Brain microvascular endothelial cell (primary cell): ENCODE measurements at regions not wholly inside any gene's neighbourhood (a gene's known extent, or its start where the extent isn't known, plus 50 kb on each side); places are given as distances from the start of the nearest gene placed in this dataset.
A peak's percentile ranks its signal among the peaks of the same experiment; 100 is the strongest.

Experiments
- DNase-seq: peaks from one replicate; pipeline ENCODE4 v3.0.0-alpha.2; 2020
- H3K27ac ChIP-seq: fragments of 250-450 bp; sonication (Bioruptor Pico); 2 replicates; pipeline ENCODE4 v1.5.1; 2020; ENCODE audit warnings: mild to moderate bottlenecking, moderate library complexity
- H3K27me3 ChIP-seq: fragments of 250-450 bp; sonication (Bioruptor Pico); replicated peaks from 2 replicates; pipeline ENCODE4 v1.5.1; 2020; ENCODE audit warnings: mild to moderate bottlenecking
- H3K36me3 ChIP-seq: fragments of 250-450 bp; sonication (Bioruptor Pico); replicated peaks from 2 replicates; pipeline ENCODE4 v1.5.1; 2020; ENCODE audit warnings: mild to moderate bottlenecking
- H3K4me3 ChIP-seq: 2 replicates; pipeline ENCODE4 v1.5.1; 2011; ENCODE audit warnings: low read depth, mild to moderate bottlenecking, control low read depth, low read length, moderate library complexity
- CTCF ChIP-seq: IDR thresholded peaks from 2 replicates; pipeline ENCODE4 v1.5.1; 2011; ENCODE audit warnings: low read depth, mild to moderate bottlenecking, moderate library complexity, low read length, control low read depth, inconsistent platforms; ENCODE audit errors: missing control alignments
- in situ Hi-C: cut with HindIII; loops from 2 replicates; pipeline ENCODE4 v1.10.0; 2017; ENCODE audit warnings: low sequenced_read_pairs, low pct_ligation_motif_present

DNA sequence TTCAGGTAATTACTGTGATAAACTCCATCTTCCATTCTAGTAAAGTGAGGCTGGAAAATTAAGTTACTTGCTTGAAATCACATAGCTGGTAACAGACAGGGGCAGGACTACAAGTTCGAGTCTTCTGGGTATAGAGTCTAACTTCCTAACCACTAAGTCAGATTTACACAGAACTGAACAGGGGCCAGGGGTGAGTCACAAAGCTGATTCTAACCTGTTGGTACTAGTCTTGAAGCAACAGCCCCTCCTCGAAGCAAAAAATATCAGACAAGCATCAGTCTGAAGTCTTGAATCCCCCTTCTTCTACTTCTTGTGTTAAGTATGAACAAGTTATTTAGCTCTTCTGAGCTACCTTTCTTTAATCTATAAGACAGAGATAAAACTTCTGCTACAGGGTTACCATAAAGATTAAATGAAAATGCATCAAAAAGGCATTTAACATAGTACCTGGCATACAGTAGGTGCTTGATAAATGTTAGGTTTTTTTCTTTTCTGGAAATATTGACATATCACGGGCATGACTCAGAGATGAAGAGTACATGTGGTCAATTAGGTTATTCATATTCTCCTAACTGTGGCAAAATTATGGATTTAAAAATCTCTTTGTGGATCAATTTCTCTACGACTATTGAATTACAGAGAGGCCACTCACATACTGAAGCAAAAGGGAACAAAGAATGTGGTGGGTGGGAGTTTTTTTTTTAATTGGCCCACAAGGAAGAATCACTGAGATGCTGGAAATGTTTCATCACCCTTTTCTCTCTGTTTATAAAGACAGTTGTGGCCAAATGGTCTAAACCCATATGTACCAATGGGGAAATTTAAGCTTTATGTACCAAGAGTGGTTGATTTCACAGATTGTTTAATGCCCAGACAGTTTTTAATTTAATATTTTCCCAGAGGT is 266.9 kb upstream of the DYNLRB2 start:
- DNase-seq = peak; percentile 55

GRCh38 chr16:80265624-80266306 is 275.0 kb upstream of the DYNLRB2 start:
- in situ Hi-C loops = no loop called here
- Histone ChIP-seq H3K36me3 (no peaks in the 10 kb centered on the region), H3K27me3 (no peaks in the 10 kb centered on the region), H3K4me3 (no peak overlapping the region), H3K27ac (no peak overlapping the region)
- peak; percentile 22 for DNase-seq
- no peak for TF ChIP-seq CTCF

More for the DNA sequence above, 266.9 kb upstream of the DYNLRB2 start:
- in situ Hi-C loops = no loop called here
- Histone ChIP-seq H3K27ac (peak overlapping the region; percentile 67), H3K4me3 (no peak overlapping the region), H3K36me3 (no peaks in the 10 kb centered on the region), H3K27me3 (no peaks in the 10 kb centered on the region)
- no peak for TF ChIP-seq CTCF

DNA sequence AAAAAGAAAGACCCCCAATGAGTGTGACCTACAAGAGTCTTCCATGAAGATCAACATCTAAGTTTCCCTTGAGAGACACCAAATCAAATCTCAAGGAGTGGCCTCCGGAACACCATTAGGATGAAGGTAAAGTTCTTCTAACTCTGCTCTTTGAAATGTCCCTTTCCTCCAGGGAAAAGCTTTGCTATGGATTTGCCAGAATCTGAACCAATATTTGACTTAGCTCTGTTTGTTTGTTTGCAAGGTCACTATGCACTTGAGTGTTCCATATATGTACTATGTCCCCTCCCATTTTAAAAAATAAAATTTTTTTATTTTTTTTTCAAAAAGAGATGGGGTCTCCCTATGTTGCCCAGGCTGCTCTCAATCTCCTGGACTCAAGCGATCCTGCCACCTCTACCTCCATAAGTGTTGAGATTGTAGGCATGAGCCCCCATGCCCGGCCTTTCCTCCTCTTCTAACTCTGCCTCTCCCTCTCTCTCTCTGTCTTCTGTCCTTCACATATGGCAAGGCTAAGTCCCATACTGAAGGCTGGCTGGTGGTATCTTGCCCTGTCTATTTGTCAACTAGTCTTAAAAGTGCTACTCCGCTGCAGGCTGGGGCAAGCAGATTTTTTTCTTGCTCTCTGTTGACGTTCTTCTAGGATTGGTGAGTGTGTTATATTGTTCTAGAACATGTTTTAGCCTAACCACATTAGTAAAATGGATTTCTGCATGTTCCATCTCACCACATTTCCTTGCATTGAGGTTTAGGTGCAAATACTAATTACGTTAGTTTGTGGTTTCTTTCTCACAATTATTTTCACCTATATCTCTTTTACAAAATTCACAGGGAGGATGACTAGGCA is 276.7 kb upstream of the DYNLRB2 start:
- no peak for TF ChIP-seq CTCF
- Histone ChIP-seq H3K27me3 (no peaks in the 10 kb centered on the region), H3K36me3 (no peaks in the 10 kb centered on the region), H3K27ac (no peak overlapping the region), H3K4me3 (no peak overlapping the region)
- no peak for DNase-seq
- in situ Hi-C loops = no loop called here

- Histone ChIP-seq H3K36me3 (no peaks in the 10 kb centered on the region), H3K4me3 (no peak overlapping the region), H3K27ac (no peak overlapping the region), H3K27me3 (no peaks in the 10 kb centered on the region)
- no peak for DNase-seq
- TF ChIP-seq CTCF = no peak
- in situ Hi-C loops = no loop called here
Observed at GRCh38 chr16:80263181-80263823, 277.5 kb upstream of the DYNLRB2 start.

- H3K27me3 ChIP-seq = no peaks in the 10 kb centered on the region
- TF ChIP-seq CTCF = no peak
- H3K4me3 ChIP-seq = no peak overlapping the region
- in situ Hi-C loops = no loop called here
- H3K27ac ChIP-seq = no peak overlapping the region
- DNase-seq = no peak
- no peaks in the 10 kb centered on the region for H3K36me3 ChIP-seq
Observed at GRCh38 chr16:80260906-80261311, 279.9 kb upstream of the DYNLRB2 start.
